Vagina (tissue), 2 donors: ENCODE measurements at regions not wholly inside any gene's neighbourhood (a gene's known extent, or its start where the extent isn't known, plus 50 kb on each side); places are given as distances from the start of the nearest gene placed in this dataset. TPM values are rescaled to one million over a fixed set of nuclear protein-coding genes. Genes with fewer than 3 reads are reported as not detected.
"Not testable (repeated sequence)": the region's sequence is repeated elsewhere in the genome, so short reads cannot be mapped to it uniquely, and the experiment has no call there.

Source experiments
- DNase-seq, 2 donors: peaks; one replicate each; pipeline ENCODE4 v3.0.0-alpha.2; 2017; ENCODE audit errors: extremely low spot score in 2 of 2
- H3K27ac ChIP-seq: fragments of 200-600 bp; sonication (generic); one replicate; pipeline ENCODE4 v1.5.1; 2019
- H3K27me3 ChIP-seq: fragments of 200-600 bp; sonication (generic); one replicate; pipeline ENCODE4 v1.5.1; 2019
- H3K36me3 ChIP-seq, 2 donors: fragments of 200-600 bp; sonication (generic); one replicate each; pipeline ENCODE4 v1.5.1; 2017 to 2019
- H3K4me1 ChIP-seq: fragments of 200-600 bp; sonication (generic); one replicate; pipeline ENCODE4 v1.5.1; 2019
- H3K4me3 ChIP-seq, 2 donors: fragments of 200-600 bp; sonication (generic); 1 replicate in 1 of 2; 2 replicates in 1 of 2; pipeline ENCODE4 v1.5.1; 2016 to 2019
- H3K9me3 ChIP-seq: fragments of 200-600 bp; sonication (generic); one replicate; pipeline ENCODE4 v1.5.1; 2019
- CTCF ChIP-seq, 3 experiments: fragments of 450-650 bp in 2 of 3; fragments of 200-600 bp in 1 of 3; sonication (generic) in 1 of 3; IDR thresholded peaks; one replicate each; pipeline ENCODE4 v1.5.1; 2017 to 2019; ENCODE audit warnings: antibody characterized with exemption in 3 of 3, mild to moderate bottlenecking in 2 of 3, moderate library complexity in 2 of 3
- POLR2A ChIP-seq, 2 donors: fragments of 450-650 bp; IDR thresholded peaks; one replicate each; pipeline ENCODE4 v1.6.1; 2017; ENCODE audit warnings: antibody characterized with exemption in 2 of 2, mild to moderate bottlenecking in 2 of 2, moderate library complexity in 2 of 2
- POLR2AphosphoS5 ChIP-seq, 2 donors: sonication (generic); formaldehyde crosslinking; IDR thresholded peaks; one replicate each; pipeline ENCODE4 v1.9.0; 2017; ENCODE audit warnings: antibody characterized with exemption in 2 of 2, mild to moderate bottlenecking in 2 of 2, low read depth in 1 of 2; ENCODE audit not compliant: insufficient read depth in 1 of 2
- intact Hi-C: fragments of 100-400 bp; cut with DNase I; formaldehyde crosslinking; loops from one replicate; pipeline ENCODE4 v1.15.1; 2023
- small RNA-seq: library from RNA; depleted of rRNA; stranded (forward); fragments of <200 nt; gene quantifications from one replicate; pipeline ENCODE3, GENCODE V24; 2016

DNA sequence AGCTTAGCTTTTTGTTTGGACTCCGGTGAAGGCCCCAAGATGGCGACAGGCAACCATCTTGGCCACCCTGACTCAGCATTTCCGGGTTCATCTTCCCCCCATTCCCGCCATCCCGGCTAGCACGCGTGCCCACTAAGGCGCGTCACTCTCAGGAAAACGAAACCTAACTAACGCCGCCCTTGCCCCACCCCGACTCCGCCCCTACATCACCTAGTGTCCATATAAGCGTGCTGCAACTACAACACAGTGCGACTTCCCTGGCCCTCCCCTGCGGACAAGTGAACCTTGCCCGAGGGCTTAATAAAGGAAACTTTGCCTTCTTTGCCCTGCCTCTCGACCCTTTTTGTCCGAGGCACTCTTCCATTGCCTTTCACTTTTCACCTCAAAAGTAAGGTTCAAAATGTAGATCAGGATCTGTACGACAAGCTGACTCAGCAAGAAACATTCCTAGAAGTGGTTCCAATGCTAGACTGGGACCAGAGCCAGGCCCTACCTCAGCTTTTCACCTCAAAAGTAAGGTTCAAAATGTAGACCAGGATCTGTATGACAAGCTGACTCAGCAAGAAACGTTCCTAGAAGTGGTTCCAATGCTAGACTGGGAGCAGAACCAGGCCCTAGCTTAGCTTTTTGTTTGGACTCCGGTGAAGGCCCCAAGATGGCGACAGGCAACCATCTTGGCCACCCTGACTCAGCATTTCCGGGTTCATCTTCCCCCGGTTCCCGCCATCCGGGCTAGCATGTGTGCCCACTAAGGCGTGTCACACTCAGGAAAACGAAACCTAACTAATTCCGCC is 51.9 kb upstream of the TMEM97 start:
- intact Hi-C loops, H3K4me3 ChIP-seq, H3K4me1 ChIP-seq, DNase-seq, H3K27me3 ChIP-seq, H3K27ac ChIP-seq, H3K36me3 ChIP-seq, H3K9me3 ChIP-seq: not testable (repeated sequence)

DNA sequence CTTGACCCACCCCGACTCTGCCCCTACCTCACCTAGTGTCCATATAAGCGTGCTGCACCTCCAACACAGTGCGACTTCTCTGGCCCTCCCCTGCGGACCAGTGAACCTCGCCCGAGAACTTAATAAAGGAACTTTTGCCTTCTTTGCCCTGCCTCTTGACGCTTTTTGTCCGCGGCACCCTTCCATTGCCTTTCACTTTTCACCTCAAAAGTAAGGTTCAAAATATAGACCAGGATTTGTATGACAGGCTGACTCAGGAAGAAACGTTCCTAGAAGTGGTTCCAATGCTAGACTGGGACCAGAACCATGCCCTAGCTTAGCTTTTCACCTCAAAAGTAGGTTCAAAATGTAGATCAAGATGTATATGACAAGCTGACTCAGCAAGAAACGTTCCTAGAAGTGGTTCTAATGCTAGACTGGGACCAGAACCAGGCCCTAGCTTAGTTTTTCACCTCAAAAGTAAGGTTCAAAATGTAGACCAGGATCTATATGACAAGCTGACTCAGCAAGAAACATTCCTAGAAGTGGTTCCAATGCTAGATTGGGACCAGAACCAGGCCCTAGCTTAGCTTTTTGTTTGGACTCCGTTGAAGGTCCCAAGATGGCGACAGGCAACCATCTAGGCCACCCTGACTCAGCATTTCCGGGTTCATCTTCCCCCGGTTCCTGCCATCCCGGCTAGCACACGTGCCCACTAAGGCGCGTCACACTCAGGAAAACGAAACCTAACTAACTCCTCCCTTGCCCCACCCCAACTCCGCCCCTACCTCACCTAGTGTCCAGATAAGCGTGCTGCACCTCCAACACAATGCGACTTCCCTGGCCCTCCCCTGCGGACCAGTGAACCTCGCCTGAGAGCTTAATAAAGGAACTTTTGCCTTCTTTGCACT is 51.0 kb upstream of the TMEM97 start:
- H3K27me3 ChIP-seq = no peaks in the 10 kb centered on the region
- no peaks in the 10 kb centered on the region for H3K36me3 ChIP-seq
- no peak overlapping the region for H3K27ac ChIP-seq
- TF ChIP-seq POLR2AphosphoS5 (IDR thresholded peaks at IDR 0.05; ENCODE audit: insufficient read depth in 1 of 2, low read depth in 1 of 2) (no peak), POLR2A (IDR thresholded peaks at IDR 0.05) (no peak), CTCF (IDR thresholded peaks at IDR 0.05) (no peak)
- intact Hi-C loops = no loop called here
- no peaks in the 10 kb centered on the region for H3K4me1 ChIP-seq
- H3K9me3 ChIP-seq = no peaks in the 10 kb centered on the region
- H3K4me3 ChIP-seq = no peak overlapping the region
- DNase-seq = no peak

DNA sequence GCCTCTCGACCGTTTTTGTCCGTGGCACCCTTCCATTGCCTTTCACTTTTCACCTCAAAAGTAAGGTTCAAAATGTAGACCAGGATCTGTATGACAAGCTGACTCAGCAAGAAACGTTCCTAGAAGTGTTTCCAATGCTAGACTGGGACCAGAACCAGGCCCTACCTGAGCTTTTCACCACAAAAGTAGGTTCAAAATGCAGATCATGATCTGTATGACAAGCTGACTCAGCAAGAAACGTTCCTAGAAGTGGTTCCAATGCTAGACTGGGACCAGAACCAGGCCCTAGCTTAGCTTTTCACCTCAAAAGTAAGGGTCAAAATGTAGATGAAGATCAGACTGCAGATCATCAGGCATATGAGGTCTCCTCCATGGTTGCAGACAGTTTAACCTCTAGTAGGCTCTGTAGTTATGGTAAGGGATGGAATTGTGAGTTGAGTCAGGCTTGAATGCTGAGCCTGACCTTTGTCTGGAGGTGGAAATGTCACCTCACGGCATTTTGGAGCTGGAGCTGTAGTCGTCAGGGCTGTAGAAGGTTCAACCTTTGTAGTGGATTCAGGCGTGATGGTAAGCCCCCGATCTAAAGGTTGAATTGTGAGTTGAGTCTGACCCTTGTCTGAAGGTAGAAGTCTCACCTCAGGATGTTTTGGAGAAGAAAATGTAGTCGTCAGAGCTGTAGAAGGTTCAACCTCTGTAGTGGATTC is 50.2 kb upstream of the TMEM97 start:
- Histone ChIP-seq H3K36me3 (no peaks in the 10 kb centered on the region), H3K4me3 (no peak overlapping the region), H3K9me3 (no peaks in the 10 kb centered on the region), H3K4me1 (no peaks in the 10 kb centered on the region), H3K27me3 (no peaks in the 10 kb centered on the region), H3K27ac (no peak overlapping the region)
- TF ChIP-seq CTCF (IDR thresholded peaks at IDR 0.05) = no peak
- no peak for TF ChIP-seq POLR2AphosphoS5 (IDR thresholded peaks at IDR 0.05; ENCODE audit: insufficient read depth in 1 of 2, low read depth in 1 of 2)
- TF ChIP-seq POLR2A (IDR thresholded peaks at IDR 0.05) = no peak
- DNase-seq = no peak
- intact Hi-C loops = no loop called here

Small RNA genes in the stretch of these regions (small RNA-seq; reads per million reads assigned to genes)
- not detected for gene AC061975.2
